ENCODE measurements at regions not wholly inside any gene's neighbourhood (a gene's known extent, or its start where the extent isn't known, plus 50 kb on each side); places are given as distances from the start of the nearest gene placed in this dataset.

DNA sequence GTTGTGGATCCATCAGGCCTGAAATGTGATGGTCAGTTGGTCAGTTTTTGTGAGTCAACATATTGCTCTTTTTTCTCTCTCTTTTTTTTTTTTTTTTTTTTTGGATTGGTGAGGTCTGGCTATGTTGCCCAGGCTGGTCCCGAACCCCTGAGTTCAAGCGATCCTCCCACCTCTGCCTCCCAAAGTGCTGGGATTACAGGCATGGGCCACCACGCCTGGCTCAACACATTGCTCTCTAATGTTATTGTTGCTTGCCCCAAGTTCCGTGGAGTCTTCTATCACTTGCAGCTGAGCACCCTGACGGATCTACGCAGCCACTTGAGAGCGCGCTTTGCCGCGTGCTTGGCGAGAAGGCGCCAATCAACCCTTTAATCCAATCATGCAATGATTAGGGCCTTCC lies 69.5 kb upstream of the DIO3 start:
- H2AFZ ChIP-seq (ENCODE audit: low read depth): no peak overlapping the region
- H3K27ac ChIP-seq (ENCODE audit: low read depth in 2 of 2, low read length in 1 of 2): no peak overlapping the region
- CTCF ChIA-PET: no interaction called here
- H3K27me3 ChIP-seq (ENCODE audit: insufficient read depth): no peaks in the 10 kb centered on the region
- H3K79me2 ChIP-seq (ENCODE audit: insufficient read depth): no peaks in the 10 kb centered on the region
- no peaks in the 10 kb centered on the region for H3K4me1 ChIP-seq (ENCODE audit: control insufficient read depth in 1 of 2, insufficient read depth in 2 of 2, low read depth in 1 of 2, low read length in 1 of 2)
- H3K36me3 ChIP-seq (replicated peaks in 1 of 2; ENCODE audit: control insufficient read depth in 1 of 2, insufficient read depth in 2 of 2, low read length in 1 of 2): no peaks in the 10 kb centered on the region
- H3K9me2 ChIP-seq: no peaks in the 10 kb centered on the region
- TF ChIP-seq, protein P1, sequence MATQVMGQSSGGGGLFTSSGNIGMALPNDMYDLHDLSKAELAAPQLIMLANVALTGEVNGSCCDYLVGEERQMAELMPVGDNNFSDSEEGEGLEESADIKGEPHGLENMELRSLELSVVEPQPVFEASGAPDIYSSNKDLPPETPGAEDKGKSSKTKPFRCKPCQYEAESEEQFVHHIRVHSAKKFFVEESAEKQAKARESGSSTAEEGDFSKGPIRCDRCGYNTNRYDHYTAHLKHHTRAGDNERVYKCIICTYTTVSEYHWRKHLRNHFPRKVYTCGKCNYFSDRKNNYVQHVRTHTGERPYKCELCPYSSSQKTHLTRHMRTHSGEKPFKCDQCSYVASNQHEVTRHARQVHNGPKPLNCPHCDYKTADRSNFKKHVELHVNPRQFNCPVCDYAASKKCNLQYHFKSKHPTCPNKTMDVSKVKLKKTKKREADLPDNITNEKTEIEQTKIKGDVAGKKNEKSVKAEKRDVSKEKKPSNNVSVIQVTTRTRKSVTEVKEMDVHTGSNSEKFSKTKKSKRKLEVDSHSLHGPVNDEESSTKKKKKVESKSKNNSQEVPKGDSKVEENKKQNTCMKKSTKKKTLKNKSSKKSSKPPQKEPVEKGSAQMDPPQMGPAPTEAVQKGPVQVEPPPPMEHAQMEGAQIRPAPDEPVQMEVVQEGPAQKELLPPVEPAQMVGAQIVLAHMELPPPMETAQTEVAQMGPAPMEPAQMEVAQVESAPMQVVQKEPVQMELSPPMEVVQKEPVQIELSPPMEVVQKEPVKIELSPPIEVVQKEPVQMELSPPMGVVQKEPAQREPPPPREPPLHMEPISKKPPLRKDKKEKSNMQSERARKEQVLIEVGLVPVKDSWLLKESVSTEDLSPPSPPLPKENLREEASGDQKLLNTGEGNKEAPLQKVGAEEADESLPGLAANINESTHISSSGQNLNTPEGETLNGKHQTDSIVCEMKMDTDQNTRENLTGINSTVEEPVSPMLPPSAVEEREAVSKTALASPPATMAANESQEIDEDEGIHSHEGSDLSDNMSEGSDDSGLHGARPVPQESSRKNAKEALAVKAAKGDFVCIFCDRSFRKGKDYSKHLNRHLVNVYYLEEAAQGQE (IDR thresholded peaks at IDR 0.05; ENCODE audit: low read depth, low read length): no peak
- TF ChIP-seq, protein P2, sequence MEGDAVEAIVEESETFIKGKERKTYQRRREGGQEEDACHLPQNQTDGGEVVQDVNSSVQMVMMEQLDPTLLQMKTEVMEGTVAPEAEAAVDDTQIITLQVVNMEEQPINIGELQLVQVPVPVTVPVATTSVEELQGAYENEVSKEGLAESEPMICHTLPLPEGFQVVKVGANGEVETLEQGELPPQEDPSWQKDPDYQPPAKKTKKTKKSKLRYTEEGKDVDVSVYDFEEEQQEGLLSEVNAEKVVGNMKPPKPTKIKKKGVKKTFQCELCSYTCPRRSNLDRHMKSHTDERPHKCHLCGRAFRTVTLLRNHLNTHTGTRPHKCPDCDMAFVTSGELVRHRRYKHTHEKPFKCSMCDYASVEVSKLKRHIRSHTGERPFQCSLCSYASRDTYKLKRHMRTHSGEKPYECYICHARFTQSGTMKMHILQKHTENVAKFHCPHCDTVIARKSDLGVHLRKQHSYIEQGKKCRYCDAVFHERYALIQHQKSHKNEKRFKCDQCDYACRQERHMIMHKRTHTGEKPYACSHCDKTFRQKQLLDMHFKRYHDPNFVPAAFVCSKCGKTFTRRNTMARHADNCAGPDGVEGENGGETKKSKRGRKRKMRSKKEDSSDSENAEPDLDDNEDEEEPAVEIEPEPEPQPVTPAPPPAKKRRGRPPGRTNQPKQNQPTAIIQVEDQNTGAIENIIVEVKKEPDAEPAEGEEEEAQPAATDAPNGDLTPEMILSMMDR (IDR thresholded peaks at IDR 0.05): no peak
- TF ChIP-seq, protein P3, sequence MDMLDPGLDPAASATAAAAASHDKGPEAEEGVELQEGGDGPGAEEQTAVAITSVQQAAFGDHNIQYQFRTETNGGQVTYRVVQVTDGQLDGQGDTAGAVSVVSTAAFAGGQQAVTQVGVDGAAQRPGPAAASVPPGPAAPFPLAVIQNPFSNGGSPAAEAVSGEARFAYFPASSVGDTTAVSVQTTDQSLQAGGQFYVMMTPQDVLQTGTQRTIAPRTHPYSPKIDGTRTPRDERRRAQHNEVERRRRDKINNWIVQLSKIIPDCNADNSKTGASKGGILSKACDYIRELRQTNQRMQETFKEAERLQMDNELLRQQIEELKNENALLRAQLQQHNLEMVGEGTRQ (IDR thresholded peaks at IDR 0.05; ENCODE audit: borderline replicate concordance, low read depth, low read length): no peak
- no peak for TF ChIP-seq RFX5 (IDR thresholded peaks at IDR 0.05; ENCODE audit: low read length)
- TF ChIP-seq SIN3A (IDR thresholded peaks at IDR 0.05; ENCODE audit: borderline replicate concordance, low read depth, low read length): no peak
- no peak for TF ChIP-seq NRF1 (IDR thresholded peaks at IDR 0.05; ENCODE audit: low read depth, low read length)
- no peak overlapping the region for H3K9ac ChIP-seq
- WGBS (ENCODE audit: low lambda C conversion rate): 70% methylated on average over 12 of the region's 12 CpGs
- DNase-seq: no peak
- peaks cover 2% of the 10 kb centered on the region for H3K9me3 ChIP-seq
- no peaks in the 10 kb centered on the region for H4K20me1 ChIP-seq (ENCODE audit: insufficient read depth)
- H3K4me3 ChIP-seq (ENCODE audit: low read depth in 2 of 2, low read length in 1 of 2): no peak overlapping the region
- POLR2A ChIA-PET: no interaction called here
- no peaks in the 10 kb centered on the region for H3F3A ChIP-seq (replicated peaks; ENCODE audit: insufficient read depth)
- H3K4me2 ChIP-seq: no peak overlapping the region

DNA sequence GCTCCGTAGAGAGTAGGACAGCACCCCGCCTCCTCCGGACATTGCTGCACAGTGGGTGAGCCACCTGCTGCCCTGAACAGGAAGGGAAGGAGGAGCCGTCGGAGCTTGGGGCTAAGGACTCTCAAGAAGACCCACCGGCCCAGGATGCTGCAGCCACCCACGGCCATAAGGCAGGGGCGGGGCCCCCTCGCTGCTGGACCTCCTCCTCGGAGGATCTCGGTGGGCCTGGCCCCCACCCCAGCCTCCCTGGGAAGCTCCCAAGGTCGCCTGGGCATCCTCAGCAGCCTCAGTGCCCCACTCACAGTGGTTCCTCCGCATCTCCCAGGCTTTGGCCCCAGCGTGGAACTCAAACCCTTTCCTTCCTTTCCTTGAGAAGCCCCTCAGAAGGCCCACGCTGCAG lies 68.6 kb upstream of the DIO3 start:
- no peak for DNase-seq
- no peak overlapping the region for H3K4me2 ChIP-seq
- H3K4me1 ChIP-seq (ENCODE audit: control insufficient read depth in 1 of 2, insufficient read depth in 2 of 2, low read depth in 1 of 2, low read length in 1 of 2): no peaks in the 10 kb centered on the region
- no peak overlapping the region for H2AFZ ChIP-seq (ENCODE audit: low read depth)
- CTCF ChIA-PET: no interaction called here
- H3K4me3 ChIP-seq (ENCODE audit: low read depth in 2 of 2, low read length in 1 of 2): no peak overlapping the region
- POLR2A ChIA-PET: no interaction called here
- H3K9me3 ChIP-seq: no peaks in the 10 kb centered on the region; the same call in 1 of the 2 replicates
- no peak overlapping the region for H3K27ac ChIP-seq (ENCODE audit: low read depth in 2 of 2, low read length in 1 of 2)
- no peaks in the 10 kb centered on the region for H3F3A ChIP-seq (replicated peaks; ENCODE audit: insufficient read depth)
- no peaks in the 10 kb centered on the region for H3K79me2 ChIP-seq (ENCODE audit: insufficient read depth)
- H3K9me2 ChIP-seq: no peaks in the 10 kb centered on the region
- no peaks in the 10 kb centered on the region for H3K36me3 ChIP-seq (replicated peaks in 1 of 2; ENCODE audit: control insufficient read depth in 1 of 2, insufficient read depth in 2 of 2, low read length in 1 of 2)
- no peaks in the 10 kb centered on the region for H4K20me1 ChIP-seq (ENCODE audit: insufficient read depth)
- WGBS (ENCODE audit: low lambda C conversion rate): 48% methylated on average over 5 of the region's 15 CpGs
- no peak overlapping the region for H3K9ac ChIP-seq
- H3K27me3 ChIP-seq (ENCODE audit: insufficient read depth): no peaks in the 10 kb centered on the region
- TF ChIP-seq, protein P4, sequence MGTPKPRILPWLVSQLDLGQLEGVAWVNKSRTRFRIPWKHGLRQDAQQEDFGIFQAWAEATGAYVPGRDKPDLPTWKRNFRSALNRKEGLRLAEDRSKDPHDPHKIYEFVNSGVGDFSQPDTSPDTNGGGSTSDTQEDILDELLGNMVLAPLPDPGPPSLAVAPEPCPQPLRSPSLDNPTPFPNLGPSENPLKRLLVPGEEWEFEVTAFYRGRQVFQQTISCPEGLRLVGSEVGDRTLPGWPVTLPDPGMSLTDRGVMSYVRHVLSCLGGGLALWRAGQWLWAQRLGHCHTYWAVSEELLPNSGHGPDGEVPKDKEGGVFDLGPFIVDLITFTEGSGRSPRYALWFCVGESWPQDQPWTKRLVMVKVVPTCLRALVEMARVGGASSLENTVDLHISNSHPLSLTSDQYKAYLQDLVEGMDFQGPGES (IDR thresholded peaks at IDR 0.05; ENCODE audit: low read depth, low read length): no peak
- TF ChIP-seq SMC3 (IDR thresholded peaks at IDR 0.05; ENCODE audit: low read depth, low read length): no peak
- TF ChIP-seq, protein P5, sequence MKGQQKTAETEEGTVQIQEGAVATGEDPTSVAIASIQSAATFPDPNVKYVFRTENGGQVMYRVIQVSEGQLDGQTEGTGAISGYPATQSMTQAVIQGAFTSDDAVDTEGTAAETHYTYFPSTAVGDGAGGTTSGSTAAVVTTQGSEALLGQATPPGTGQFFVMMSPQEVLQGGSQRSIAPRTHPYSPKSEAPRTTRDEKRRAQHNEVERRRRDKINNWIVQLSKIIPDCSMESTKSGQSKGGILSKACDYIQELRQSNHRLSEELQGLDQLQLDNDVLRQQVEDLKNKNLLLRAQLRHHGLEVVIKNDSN (IDR thresholded peaks at IDR 0.05; ENCODE audit: borderline replicate concordance, low read depth): no peak
- no peak for TF ChIP-seq EP300 (IDR thresholded peaks at IDR 0.05; ENCODE audit: borderline replicate concordance in 1 of 2, low read depth in 1 of 2, low read length in 1 of 2)
- no peak for TF ChIP-seq TEAD4 (IDR thresholded peaks at IDR 0.05; ENCODE audit: borderline replicate concordance, insufficient read depth)
- TF ChIP-seq RAD21 (IDR thresholded peaks at IDR 0.05; ENCODE audit: low read length): no peak
- TF ChIP-seq, protein P1 (IDR thresholded peaks at IDR 0.05; ENCODE audit: low read depth, low read length): no peak
- TF ChIP-seq RXRA (IDR thresholded peaks at IDR 0.05; ENCODE audit: borderline replicate concordance, low read depth): no peak
- TF ChIP-seq FOXJ3 (CRISPR knock-in tag; IDR thresholded peaks at IDR 0.05): no peak

All from SK-N-SH (cell line).